ENCODE measurements at regions not wholly inside any gene's neighbourhood (a gene's known extent, or its start where the extent isn't known, plus 50 kb on each side); places are given as distances from the start of the nearest gene placed in this dataset.

DNA sequence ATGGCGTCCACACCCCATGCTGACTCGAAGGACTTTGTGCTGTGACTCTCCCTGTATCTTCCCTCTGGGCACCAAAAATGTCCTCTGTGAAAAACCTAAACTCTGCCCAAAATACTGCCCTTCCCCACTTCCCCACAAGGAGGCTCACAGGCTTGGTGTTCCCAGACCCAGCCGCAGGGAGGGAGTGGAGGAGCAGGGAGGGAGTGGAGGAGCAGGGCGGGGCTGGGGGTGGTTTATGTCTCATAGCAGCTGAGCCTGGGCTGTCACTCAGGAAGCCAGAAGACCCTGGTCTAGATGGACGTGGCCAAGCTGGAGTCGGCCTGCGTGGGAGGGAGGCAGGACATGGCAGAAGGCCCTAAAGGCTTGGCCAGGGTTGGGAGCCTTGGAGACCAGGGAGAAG, 461.7 kb downstream of the PTPRU start:
- no peak overlapping the region for H3K9ac ChIP-seq (ENCODE audit: insufficient read depth in 1 of 2, low read length in 2 of 2)
- DNase-seq (peak; percentile 38 to 51 (median 51)), ATAC-seq (ENCODE audit: insufficient read depth, low FRiP score) (no peak)
- H3K36me3 ChIP-seq (ENCODE audit: control insufficient read depth in 4 of 4, insufficient read depth in 4 of 4, low read length in 4 of 4), result no peaks in the 10 kb centered on the region
- H3K4me3 ChIP-seq, result no peak overlapping the region
- no peaks in the 10 kb centered on the region for H3K4me1 ChIP-seq (ENCODE audit: control insufficient read depth in 5 of 5, insufficient read depth in 5 of 5, low read length in 5 of 5)
- no peak for TF ChIP-seq CTCF (IDR thresholded peaks at IDR 0.05; ENCODE audit: control extremely low read depth, extremely low read depth)
- H3K9me3 ChIP-seq (ENCODE audit: control insufficient read depth in 4 of 4, insufficient read depth in 3 of 4, low read length in 3 of 4), result peaks cover 0 to 3% (median 0%) of the 10 kb centered on the region in 4 donors
- 54 to 65% methylated on average over 7 of the region's 7 CpGs for WGBS, 2 donors
- peaks cover 0 to 2% (median 0%) of the 10 kb centered on the region in 3 donors for H3K27me3 ChIP-seq (ENCODE audit: control insufficient read depth in 3 of 3, insufficient read depth in 3 of 3, low read length in 2 of 3)
- no peak overlapping the region for H3K27ac ChIP-seq (ENCODE audit: low read depth in 1 of 2, low read length in 1 of 2)

- no peak for ATAC-seq (ENCODE audit: insufficient read depth, low FRiP score)
- TF ChIP-seq CTCF (IDR thresholded peaks at IDR 0.05; ENCODE audit: control extremely low read depth, extremely low read depth), result no peak
- 88 to 89% methylated on average over 10 of the region's 10 CpGs for WGBS, 2 donors
These were observed 461.1 kb downstream of the PTPRU start for GRCh38 chr1:29697391-29697780.

GRCh38 chr1:29696656-29697390, 460.5 kb downstream of the PTPRU start:
- H3K9ac ChIP-seq (ENCODE audit: insufficient read depth in 1 of 2, low read length in 2 of 2), result no peak overlapping the region
- DNase-seq (no peak), ATAC-seq (ENCODE audit: insufficient read depth, low FRiP score) (no peak)
- H3K27ac ChIP-seq (ENCODE audit: low read depth in 1 of 2, low read length in 1 of 2), result no peak overlapping the region
- H3K36me3 ChIP-seq (ENCODE audit: control insufficient read depth in 4 of 4, insufficient read depth in 4 of 4, low read length in 4 of 4), result no peaks in the 10 kb centered on the region
- TF ChIP-seq CTCF (IDR thresholded peaks at IDR 0.05; ENCODE audit: control extremely low read depth, extremely low read depth), result no peak
- H3K9me3 ChIP-seq (ENCODE audit: control insufficient read depth in 4 of 4, insufficient read depth in 3 of 4, low read length in 3 of 4), result peaks cover 0 to 3% (median 0%) of the 10 kb centered on the region in 4 donors
- peaks cover 0 to 2% (median 0%) of the 10 kb centered on the region in 3 donors for H3K27me3 ChIP-seq (ENCODE audit: control insufficient read depth in 3 of 3, insufficient read depth in 3 of 3, low read length in 2 of 3)
- 85 to 86% methylated on average over 20 of the region's 20 CpGs for WGBS, 2 donors
- no peaks in the 10 kb centered on the region for H3K4me1 ChIP-seq (ENCODE audit: control insufficient read depth in 5 of 5, insufficient read depth in 5 of 5, low read length in 5 of 5)
- no peak overlapping the region for H3K4me3 ChIP-seq

More at GRCh38 chr1:29697391-29697780, 461.1 kb downstream of the PTPRU start:
- H3K9ac ChIP-seq (ENCODE audit: insufficient read depth in 1 of 2, low read length in 2 of 2), result no peak overlapping the region
- no peaks in the 10 kb centered on the region for H3K36me3 ChIP-seq (ENCODE audit: control insufficient read depth in 4 of 4, insufficient read depth in 4 of 4, low read length in 4 of 4)
- H3K4me3 ChIP-seq, result no peak overlapping the region
- no peak overlapping the region for H3K27ac ChIP-seq (ENCODE audit: low read depth in 1 of 2, low read length in 1 of 2)
- peaks cover 0 to 3% (median 0%) of the 10 kb centered on the region in 4 donors for H3K9me3 ChIP-seq (ENCODE audit: control insufficient read depth in 4 of 4, insufficient read depth in 3 of 4, low read length in 3 of 4)
- no peak for DNase-seq
- no peaks in the 10 kb centered on the region for H3K4me1 ChIP-seq (ENCODE audit: control insufficient read depth in 5 of 5, insufficient read depth in 5 of 5, low read length in 5 of 5)
- peaks cover 0 to 2% (median 0%) of the 10 kb centered on the region in 3 donors for H3K27me3 ChIP-seq (ENCODE audit: control insufficient read depth in 3 of 3, insufficient read depth in 3 of 3, low read length in 2 of 3)
